ENCODE measurements at regions not wholly inside any gene's neighbourhood (a gene's known extent, or its start where the extent isn't known, plus 50 kb on each side); places are given as distances from the start of the nearest gene placed in this dataset.

- no peak for DNase-seq (ENCODE audit: low read depth in 1 of 2, low spot score in 1 of 2)
These were observed 66.6 kb upstream of the HDAC4 start for GRCh38 chr2:239467281-239467955.

GRCh38 chr2:239466755-239467271 lies 66.0 kb upstream of the HDAC4 start:
- no peak for DNase-seq (ENCODE audit: low read depth in 1 of 2, low spot score in 1 of 2)

DNA sequence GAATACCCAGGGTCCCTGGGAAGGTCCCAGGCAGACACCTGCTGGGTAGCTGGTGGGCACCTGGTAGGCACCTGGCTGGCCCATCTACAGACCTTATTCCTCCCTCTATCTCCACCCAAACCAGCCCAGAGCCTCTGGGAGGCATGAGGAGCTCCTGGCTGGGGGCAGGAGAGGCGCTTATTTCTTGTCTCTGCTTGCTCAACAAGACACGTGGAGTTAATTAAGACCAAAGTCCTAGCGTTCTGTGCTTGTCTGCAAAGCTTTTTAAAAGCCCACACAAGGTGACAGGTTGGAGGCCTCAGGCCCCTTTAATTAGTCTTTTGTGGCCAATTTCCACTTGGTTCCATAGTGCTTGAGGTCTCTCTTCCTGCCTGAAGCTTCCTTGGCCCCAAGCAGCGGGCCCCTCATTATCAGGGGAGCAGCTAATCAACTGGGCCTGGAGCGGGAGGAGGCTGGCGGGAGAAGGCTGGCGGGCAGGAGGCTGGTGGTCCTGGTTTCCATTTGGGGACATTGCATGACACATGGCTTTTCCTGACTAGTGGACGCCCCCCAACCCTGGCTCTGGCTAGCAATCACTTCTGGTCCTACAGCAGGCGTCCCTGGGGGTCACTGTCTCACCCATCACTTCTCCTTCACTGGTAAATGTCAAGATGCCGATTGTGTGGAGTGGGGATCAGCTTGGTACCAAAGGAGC lies 65.4 kb upstream of the HDAC4 start:
- no peak for DNase-seq (ENCODE audit: low read depth in 1 of 2, low spot score in 1 of 2)

GRCh38 chr2:239465017-239466001 lies 64.5 kb upstream of the HDAC4 start:
- DNase-seq (ENCODE audit: low read depth in 1 of 2, low spot score in 1 of 2), result no peak

DNA sequence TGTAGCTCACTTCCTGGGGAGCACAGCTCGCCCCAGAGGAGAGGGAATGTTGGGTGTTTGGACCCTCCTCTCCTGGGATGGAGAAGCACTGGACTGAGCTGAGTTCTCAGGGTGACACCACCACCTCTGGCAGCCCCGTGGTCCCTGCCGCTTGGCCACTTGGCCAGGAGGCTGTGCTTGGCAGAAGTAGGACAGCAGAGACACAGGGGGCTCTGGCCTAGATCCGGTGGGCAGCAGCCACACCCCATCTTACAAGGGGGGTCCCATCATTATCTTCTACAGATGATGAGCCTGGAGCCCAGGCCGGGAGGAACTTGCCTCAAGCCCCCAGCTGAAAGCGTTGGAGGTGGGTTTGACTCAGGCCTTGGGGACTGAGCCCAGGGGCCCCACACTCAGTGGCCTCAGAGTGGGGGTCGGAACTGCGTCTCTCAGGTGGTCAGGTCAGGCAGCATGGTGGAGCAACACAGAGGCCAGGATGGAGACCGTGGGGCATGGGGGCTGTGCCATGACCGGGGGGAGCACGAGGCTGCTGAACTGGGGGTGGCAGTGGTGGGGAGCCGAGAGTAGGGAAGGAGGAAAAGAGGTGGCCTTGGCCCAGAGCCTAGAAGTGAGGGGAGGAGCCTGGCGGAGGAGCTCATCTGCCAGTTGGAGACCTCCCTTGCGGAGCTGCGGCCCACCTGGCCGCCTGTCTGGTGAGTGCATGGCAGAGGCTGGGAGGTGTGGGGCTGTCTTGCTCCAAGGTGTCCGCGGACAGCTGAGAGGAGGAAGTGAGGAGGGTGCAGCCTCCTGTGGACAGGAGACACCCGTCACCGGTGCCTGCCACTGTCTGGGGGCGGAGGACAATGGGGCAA lies 63.6 kb upstream of the HDAC4 start:
- no peak for DNase-seq (ENCODE audit: low read depth in 1 of 2, low spot score in 1 of 2)

- no peak for DNase-seq (ENCODE audit: low read depth in 1 of 2, low spot score in 1 of 2)
These were observed 62.8 kb upstream of the HDAC4 start for GRCh38 chr2:239463541-239464165.

DNA sequence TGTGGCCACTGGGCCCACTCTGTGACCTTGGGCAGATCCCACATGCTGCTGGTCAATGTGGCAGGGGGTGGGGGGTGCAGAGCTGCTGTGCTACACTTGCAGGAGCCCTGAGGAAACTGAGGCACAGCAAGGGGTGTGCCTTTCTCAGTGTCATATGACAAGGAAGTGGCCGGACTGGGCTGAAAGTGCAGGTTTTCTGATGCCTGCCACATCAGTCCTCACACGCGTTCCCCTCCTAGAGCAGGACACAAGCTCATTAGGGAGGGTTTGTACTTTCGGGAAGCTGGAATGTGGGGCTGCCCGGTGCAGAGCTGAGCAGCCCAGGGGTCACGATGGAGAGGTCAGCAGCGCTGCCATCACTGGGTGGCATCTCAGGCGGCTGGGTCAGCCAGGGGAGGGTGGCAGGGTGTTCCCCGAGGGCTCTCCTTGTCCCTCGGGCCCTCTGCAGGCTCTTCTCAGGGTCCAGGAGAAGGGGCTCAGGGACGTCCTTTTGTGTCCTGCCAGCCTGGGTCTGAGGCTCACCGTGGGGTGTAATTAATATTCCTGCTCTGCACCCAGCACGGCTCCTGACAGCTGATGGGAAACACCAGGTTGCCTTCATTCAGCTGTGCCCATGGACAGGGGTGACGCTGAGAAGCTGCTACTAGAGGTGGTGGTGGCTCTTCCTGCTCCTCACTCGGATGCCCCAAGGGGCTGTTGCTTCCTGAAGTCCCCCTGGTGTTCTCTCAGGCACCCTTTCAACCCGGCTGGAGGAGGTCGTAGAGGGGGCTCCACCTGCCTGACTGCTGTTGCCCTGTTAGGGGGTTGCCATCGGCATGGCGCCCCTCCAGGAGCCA lies 62.1 kb upstream of the HDAC4 start:
- DNase-seq (ENCODE audit: low read depth in 1 of 2, low spot score in 1 of 2), result no peak

- DNase-seq (ENCODE audit: low read depth in 1 of 2, low spot score in 1 of 2), result no peak
These were observed 61.3 kb upstream of the HDAC4 start for GRCh38 chr2:239462191-239462515.

DNA sequence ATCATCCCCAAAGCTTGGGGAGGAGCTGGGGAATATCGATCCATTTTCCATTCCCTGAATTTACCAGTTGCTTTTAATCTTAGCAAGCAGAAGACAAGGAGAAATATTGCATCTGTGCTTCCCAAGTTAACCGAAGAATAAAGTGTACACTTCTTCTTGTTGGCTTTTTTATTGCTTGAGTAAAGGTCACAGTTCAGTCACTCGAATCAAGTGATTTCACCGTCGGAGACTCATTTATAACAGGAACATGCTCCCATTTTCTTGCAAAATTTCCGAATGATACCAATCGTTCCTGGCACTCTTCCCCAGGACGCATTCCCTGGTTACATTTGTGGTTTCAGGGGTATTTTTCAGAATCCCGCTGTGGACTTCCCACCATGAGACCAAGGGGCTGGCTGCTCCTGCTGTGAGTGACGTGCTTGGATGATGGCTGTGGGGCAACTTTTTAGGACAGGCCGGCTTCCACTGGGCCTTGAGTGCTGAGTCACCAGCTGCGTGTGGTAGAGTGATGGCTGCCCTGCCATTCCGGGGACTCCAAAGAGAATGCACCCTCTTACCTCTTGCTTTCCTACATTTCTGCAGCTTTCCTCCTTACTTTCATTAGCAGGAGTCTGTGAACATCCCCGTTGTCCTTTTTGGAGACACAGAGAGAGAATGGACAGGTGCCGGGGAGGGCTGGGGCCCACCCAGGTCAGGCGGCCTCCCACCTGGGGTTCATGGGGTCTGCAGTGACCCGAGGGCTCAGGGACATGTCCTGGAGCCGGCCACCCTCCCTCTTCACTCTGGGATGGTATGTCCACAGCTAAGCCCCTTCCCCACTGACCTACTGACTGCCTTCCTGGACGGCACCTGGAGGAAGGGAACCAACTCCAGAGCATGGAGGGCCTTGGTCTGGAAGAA lies 60.7 kb upstream of the HDAC4 start:
- DNase-seq (ENCODE audit: low read depth in 1 of 2, low spot score in 1 of 2), result no peak

DNA sequence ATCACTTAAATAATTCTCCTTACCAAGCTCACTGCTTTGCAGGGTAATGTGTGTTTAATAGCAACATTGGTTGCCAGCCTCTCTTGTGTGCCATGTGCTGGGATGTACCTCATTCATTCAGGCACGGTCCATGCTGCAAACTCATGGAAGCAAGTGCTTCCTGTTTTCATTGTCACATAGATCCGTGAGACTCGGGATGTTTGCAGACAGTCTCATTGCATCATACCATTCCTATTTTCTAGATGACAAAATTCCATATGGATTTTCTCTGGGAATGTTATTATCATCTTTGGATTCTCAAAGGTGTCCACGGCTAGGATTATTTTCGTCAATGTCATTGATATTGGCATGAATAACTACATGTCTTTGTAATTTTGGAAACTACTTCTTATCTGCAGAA lies 60.0 kb upstream of the HDAC4 start:
- DNase-seq (ENCODE audit: low read depth in 1 of 2, low spot score in 1 of 2), result no peak

DNA sequence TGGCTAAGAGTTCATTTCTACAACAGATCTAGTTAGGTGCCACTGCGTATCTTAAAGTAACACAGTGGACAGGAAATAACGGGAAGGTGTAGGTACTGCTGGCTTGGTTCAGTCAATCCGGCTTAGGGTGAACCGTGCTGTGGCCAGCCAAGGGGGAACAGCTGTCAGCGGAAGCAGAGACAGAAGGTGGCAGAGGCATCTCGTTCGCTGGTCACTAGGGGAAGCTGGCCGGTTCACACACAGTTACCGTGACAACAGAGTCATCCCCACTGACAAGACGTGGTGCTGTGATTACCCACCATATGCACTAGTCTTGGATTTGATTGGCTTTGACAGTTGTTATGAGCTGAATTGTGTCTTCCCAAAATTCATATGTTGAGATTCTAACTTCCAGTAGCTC lies 58.8 kb upstream of the HDAC4 start:
- no peak for DNase-seq (ENCODE audit: low read depth in 1 of 2, low spot score in 1 of 2)

DNA sequence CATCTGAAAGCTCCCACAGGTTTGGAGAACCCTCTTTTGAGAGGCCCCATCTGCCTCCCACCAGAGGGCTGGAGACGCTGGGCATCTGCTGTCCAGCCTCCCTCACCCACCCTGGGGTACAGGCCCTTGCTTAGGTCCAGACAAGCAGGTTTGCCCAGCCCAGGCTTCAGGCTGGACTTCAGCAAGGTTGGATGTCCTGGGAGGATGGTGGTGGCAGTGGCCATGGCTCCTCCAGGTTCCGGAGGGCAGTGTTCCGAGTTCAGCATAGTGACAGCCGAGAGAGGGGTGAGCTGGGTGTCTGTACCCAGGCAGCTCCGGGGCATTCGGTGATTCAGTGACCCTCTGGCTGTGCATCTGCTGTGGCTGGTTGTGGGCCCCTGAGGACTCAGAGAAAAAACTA lies 58.2 kb upstream of the HDAC4 start:
- DNase-seq (ENCODE audit: low read depth in 1 of 2, low spot score in 1 of 2), result no peak

DNA sequence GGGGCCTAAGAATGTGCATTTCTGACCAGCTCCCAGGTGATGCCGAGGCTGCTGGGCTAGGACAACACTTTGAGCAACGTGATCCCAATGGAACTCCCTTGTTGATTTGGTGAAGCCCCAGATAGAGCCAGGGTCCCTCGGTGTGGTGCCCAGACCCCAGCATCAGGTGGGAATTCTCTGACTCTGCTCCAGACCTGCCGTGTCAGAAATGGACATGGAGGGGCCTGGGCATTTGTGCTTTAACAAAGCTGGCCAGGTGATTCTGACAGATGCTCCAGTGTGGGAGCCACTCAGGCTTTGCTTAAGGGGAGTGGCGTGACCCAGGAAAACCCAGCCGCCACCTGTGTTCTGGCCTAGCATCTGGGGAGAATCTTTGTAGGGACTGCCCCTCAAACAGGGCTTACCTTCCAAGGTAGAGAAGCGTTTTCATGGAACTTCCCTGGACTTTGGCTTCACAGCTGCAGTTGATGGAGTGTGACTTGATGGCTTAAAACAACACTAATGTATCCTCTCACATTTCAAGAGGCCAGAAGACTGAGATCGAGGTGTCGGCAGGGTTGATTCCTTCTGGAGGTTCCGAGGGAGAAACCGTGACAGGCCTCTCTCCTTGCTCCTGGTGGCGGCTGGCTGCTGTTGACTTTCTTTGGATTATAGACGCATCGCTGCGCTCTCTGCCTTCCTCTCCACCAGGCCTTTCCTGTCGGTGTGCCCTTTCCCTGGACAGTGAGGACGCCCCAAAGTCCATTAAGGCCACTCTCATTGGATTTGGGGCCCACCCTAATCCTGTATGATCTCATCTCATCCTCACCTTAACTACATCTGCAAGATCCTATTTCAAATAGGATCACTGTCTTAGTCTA lies 57.0 kb upstream of the HDAC4 start:
- no peak for DNase-seq (ENCODE audit: low read depth in 1 of 2, low spot score in 1 of 2)

DNA sequence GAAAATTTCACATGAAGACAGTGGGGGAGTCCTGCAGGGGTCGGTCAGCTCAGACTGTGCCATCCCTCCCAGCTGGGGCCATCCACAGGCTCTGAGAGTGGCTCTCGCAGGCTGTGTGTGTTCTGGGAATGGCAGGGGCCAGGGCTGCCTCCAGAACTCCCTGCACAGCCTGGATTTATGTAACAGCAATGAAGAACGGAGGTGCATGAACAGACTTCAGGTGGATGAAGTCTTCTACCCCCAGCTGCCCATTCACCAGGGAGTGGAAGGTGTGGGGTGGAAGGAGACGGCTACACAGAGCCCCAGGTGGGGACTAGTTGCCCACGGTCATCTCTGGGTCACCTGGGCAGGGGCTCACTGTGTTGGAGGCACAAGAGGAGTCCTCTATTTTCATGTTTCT lies 56.1 kb upstream of the HDAC4 start:
- no peak for DNase-seq (ENCODE audit: low read depth in 1 of 2, low spot score in 1 of 2)

DNA sequence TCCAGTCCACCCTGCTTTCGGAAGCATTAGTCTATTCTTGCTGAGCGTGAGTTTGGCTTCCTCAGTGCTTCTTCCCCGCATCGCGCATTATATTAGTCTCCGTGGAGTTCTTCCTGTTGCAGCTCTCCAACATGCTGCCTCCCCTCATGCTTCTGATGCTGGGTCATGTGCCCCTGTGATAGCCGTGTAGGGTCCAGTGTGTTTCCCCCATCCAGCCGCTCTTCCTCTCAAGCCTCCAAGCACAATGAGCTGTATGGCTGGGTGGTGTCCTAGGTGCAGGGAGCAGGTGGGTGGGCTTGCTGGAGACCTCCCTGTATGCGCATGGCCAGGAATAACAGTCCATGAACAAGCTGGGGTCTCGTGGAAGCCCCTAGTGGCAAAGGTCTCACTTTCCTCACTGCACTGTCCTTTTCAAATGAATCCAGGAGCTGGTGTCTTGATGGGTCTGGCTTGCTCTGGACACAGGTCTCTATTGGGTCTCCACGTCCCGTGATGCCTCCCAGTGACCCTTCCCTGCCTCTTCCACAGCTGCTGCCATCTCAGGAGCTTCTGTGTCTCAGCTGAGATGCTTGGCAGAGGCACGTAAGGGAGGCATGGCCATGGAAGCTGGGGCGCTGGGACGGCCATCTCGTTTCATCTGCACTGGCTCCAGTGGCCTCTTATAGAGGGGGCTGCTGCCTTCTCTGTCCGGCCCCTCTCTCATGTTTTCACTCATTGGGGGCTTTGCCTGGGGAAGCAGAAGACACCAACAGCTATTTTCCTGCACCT lies 54.8 kb upstream of the HDAC4 start:
- no peak for DNase-seq (ENCODE audit: low read depth in 1 of 2, low spot score in 1 of 2)

DNA sequence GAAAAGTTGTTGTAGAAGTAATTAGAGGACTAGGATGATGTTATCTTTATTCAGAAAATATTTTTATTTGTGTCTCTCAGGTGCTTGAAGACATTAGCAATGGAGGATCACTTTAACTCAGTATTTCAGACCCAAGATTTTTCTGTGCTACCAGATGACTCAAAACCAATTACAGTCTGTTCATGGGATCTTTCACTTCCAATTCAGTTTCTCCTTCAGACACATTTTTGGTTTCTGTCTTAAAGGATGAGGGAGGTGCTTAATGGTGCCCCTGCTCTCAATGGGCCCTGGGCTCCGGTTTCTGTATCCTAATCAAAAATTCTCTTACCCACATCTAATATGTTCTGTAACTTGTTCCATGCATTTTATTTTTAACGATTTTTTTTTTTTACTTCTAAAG lies 53.7 kb upstream of the HDAC4 start:
- DNase-seq (ENCODE audit: low read depth in 1 of 2, low spot score in 1 of 2), result no peak

Data from activated T-helper 1 cell treated with anti-CD3 and anti-CD28 coated beads, Interleukin-2, amount 50 U/mL, for 16 hours (primary cell).